ENCODE measurements at regions not wholly inside any gene's neighbourhood (a gene's known extent, or its start where the extent isn't known, plus 50 kb on each side); places are given as distances from the start of the nearest gene placed in this dataset.

- Histone ChIP-seq H3K4me2 (ENCODE audit: unreplicated experiment) (no peak overlapping the region), H3K4me3 (no peak overlapping the region), H3F3A (ENCODE audit: insufficient read depth) (no peaks in the 10 kb centered on the region), H3K79me2 (ENCODE audit: insufficient read depth) (no peaks in the 10 kb centered on the region), H3K9me2 (ENCODE audit: insufficient read depth) (no peaks in the 10 kb centered on the region), H4K20me1 (ENCODE audit: insufficient read depth) (no peaks in the 10 kb centered on the region), H3K27me3 (replicated peaks; ENCODE audit: insufficient read depth) (peaks cover 38% of the 10 kb centered on the region), H3K9me3 (ENCODE audit: low read depth) (no peaks in the 10 kb centered on the region), H3K27ac (no peak overlapping the region), H3K36me3 (ENCODE audit: low read depth) (no peaks in the 10 kb centered on the region), H3K4me1 (ENCODE audit: insufficient read depth) (no peaks in the 10 kb centered on the region), H2AFZ (no peak overlapping the region), H3K9ac (no peak overlapping the region)
- in situ Hi-C loops (cut with MboI): no loop called here
- 11 to 24% methylated on average over 4 of the region's 4 CpGs for WGBS, 2 experiments (ENCODE audit: low coverage in 1 of 2, low lambda C conversion rate in 2 of 2, missing lambda C conversion rate in 2 of 2)
- TF ChIP-seq EZH2 (IDR thresholded peaks at IDR 0.05; ENCODE audit: insufficient read depth, poor library complexity, severe bottlenecking): no peak
- no peak for TF ChIP-seq EZH2phosphoT487 (IDR thresholded peaks at IDR 0.05; ENCODE audit: insufficient read depth, low read depth)
- no peak for DNase-seq
Observed at GRCh38 chr4:129352480-129352879, 256.5 kb downstream of the C4orf33 start.

GRCh38 chr4:129353490-129353889, 257.5 kb downstream of the C4orf33 start:
- in situ Hi-C loops (cut with MboI): no loop called here
- no peak for DNase-seq
- peaks cover 38% of the 10 kb centered on the region for H3K27me3 ChIP-seq (replicated peaks; ENCODE audit: insufficient read depth)
- TF ChIP-seq EZH2phosphoT487 (IDR thresholded peaks at IDR 0.05; ENCODE audit: insufficient read depth, low read depth) (no peak), EZH2 (IDR thresholded peaks at IDR 0.05; ENCODE audit: insufficient read depth, poor library complexity, severe bottlenecking) (no peak)
- no peaks in the 10 kb centered on the region for H3K79me2 ChIP-seq (ENCODE audit: insufficient read depth)
- H3K9me3 ChIP-seq (ENCODE audit: low read depth): no peaks in the 10 kb centered on the region
- H3K9me2 ChIP-seq (ENCODE audit: insufficient read depth): no peaks in the 10 kb centered on the region
- H3K4me1 ChIP-seq (ENCODE audit: insufficient read depth): peaks cover 2% of the 10 kb centered on the region; the same call in 1 of the 2 replicates
- H3F3A ChIP-seq (ENCODE audit: insufficient read depth): no peaks in the 10 kb centered on the region; the same call in 1 of the 2 replicates
- H3K27ac ChIP-seq: no peak overlapping the region
- no peak overlapping the region for H3K4me3 ChIP-seq
- H3K9ac ChIP-seq: no peak overlapping the region
- WGBS, 2 experiments (ENCODE audit: low coverage in 1 of 2, low lambda C conversion rate in 2 of 2, missing lambda C conversion rate in 2 of 2): 25 to 30% methylated on average over 1 of the region's 1 CpG
- H4K20me1 ChIP-seq (ENCODE audit: insufficient read depth): no peaks in the 10 kb centered on the region
- no peak overlapping the region for H2AFZ ChIP-seq
- H3K4me2 ChIP-seq (ENCODE audit: unreplicated experiment): no peak overlapping the region
- no peaks in the 10 kb centered on the region for H3K36me3 ChIP-seq (ENCODE audit: low read depth)

GRCh38 chr4:129355031-129355430, 259.1 kb downstream of the C4orf33 start:
- DNase-seq: no peak
- 19 to 23% methylated on average over 3 of the region's 3 CpGs for WGBS, 2 experiments (ENCODE audit: low coverage in 1 of 2, low lambda C conversion rate in 2 of 2, missing lambda C conversion rate in 2 of 2)
- H3K9ac ChIP-seq: no peak overlapping the region
- no peaks in the 10 kb centered on the region; the same call in 1 of the 2 replicates for H3F3A ChIP-seq (ENCODE audit: insufficient read depth)
- no peaks in the 10 kb centered on the region for H3K36me3 ChIP-seq (ENCODE audit: low read depth)
- H3K4me3 ChIP-seq: no peak overlapping the region
- no peak overlapping the region for H3K4me2 ChIP-seq (ENCODE audit: unreplicated experiment)
- no peak overlapping the region for H2AFZ ChIP-seq
- in situ Hi-C loops (cut with MboI): no loop called here
- no peaks in the 10 kb centered on the region for H4K20me1 ChIP-seq (ENCODE audit: insufficient read depth)
- TF ChIP-seq EZH2 (IDR thresholded peaks at IDR 0.05; ENCODE audit: insufficient read depth, poor library complexity, severe bottlenecking): no peak
- no peak for TF ChIP-seq EZH2phosphoT487 (IDR thresholded peaks at IDR 0.05; ENCODE audit: insufficient read depth, low read depth)
- no peaks in the 10 kb centered on the region for H3K9me3 ChIP-seq (ENCODE audit: low read depth)
- H3K79me2 ChIP-seq (ENCODE audit: insufficient read depth): no peaks in the 10 kb centered on the region
- H3K9me2 ChIP-seq (ENCODE audit: insufficient read depth): no peaks in the 10 kb centered on the region
- no peak overlapping the region for H3K27ac ChIP-seq
- peaks cover 46% of the 10 kb centered on the region for H3K27me3 ChIP-seq (replicated peaks; ENCODE audit: insufficient read depth)
- peaks cover 7% of the 10 kb centered on the region; the same call in 1 of the 2 replicates for H3K4me1 ChIP-seq (ENCODE audit: insufficient read depth)

- peak; percentile 16 for DNase-seq
- Histone ChIP-seq H3K4me3 (no peak overlapping the region), H2AFZ (no peak overlapping the region), H3K36me3 (ENCODE audit: low read depth) (no peaks in the 10 kb centered on the region), H3K27me3 (replicated peaks; ENCODE audit: insufficient read depth) (peaks cover 43% of the 10 kb centered on the region), H3K4me1 (ENCODE audit: insufficient read depth) (peaks cover 7% of the 10 kb centered on the region; the same call in 1 of the 2 replicates), H3K27ac (no peak overlapping the region), H3F3A (ENCODE audit: insufficient read depth) (no peaks in the 10 kb centered on the region; the same call in 1 of the 2 replicates), H3K79me2 (ENCODE audit: insufficient read depth) (no peaks in the 10 kb centered on the region), H3K9me3 (ENCODE audit: low read depth) (no peaks in the 10 kb centered on the region), H3K9ac (no peak overlapping the region), H4K20me1 (ENCODE audit: insufficient read depth) (no peaks in the 10 kb centered on the region), H3K4me2 (ENCODE audit: unreplicated experiment) (no peak overlapping the region), H3K9me2 (ENCODE audit: insufficient read depth) (no peaks in the 10 kb centered on the region)
- TF ChIP-seq EZH2 (IDR thresholded peaks at IDR 0.05; ENCODE audit: insufficient read depth, poor library complexity, severe bottlenecking): no peak
- TF ChIP-seq EZH2phosphoT487 (IDR thresholded peaks at IDR 0.05; ENCODE audit: insufficient read depth, low read depth): no peak
- 35% methylated on average over 4 of the region's 4 CpGs for WGBS, 2 experiments (ENCODE audit: low coverage in 1 of 2, low lambda C conversion rate in 2 of 2, missing lambda C conversion rate in 2 of 2)
- in situ Hi-C loops (cut with MboI): no loop called here
Observed at GRCh38 chr4:129355516-129355915, 259.6 kb downstream of the C4orf33 start.

GRCh38 chr4:129358571-129358970, 262.6 kb downstream of the C4orf33 start:
- Histone ChIP-seq H2AFZ (no peak overlapping the region), H3K4me2 (ENCODE audit: unreplicated experiment) (no peak overlapping the region), H3K79me2 (ENCODE audit: insufficient read depth) (no peaks in the 10 kb centered on the region), H3F3A (ENCODE audit: insufficient read depth) (no peaks in the 10 kb centered on the region; the same call in 1 of the 2 replicates), H3K9me3 (ENCODE audit: low read depth) (no peaks in the 10 kb centered on the region), H3K9me2 (ENCODE audit: insufficient read depth) (no peaks in the 10 kb centered on the region), H3K27me3 (replicated peaks; ENCODE audit: insufficient read depth) (peaks cover 29% of the 10 kb centered on the region), H4K20me1 (ENCODE audit: insufficient read depth) (no peaks in the 10 kb centered on the region), H3K27ac (no peak overlapping the region), H3K4me3 (no peak overlapping the region), H3K4me1 (ENCODE audit: insufficient read depth) (peaks cover 7% of the 10 kb centered on the region; the same call in 1 of the 2 replicates), H3K9ac (no peak overlapping the region), H3K36me3 (ENCODE audit: low read depth) (no peaks in the 10 kb centered on the region)
- no peak for TF ChIP-seq EZH2 (IDR thresholded peaks at IDR 0.05; ENCODE audit: insufficient read depth, poor library complexity, severe bottlenecking)
- TF ChIP-seq EZH2phosphoT487 (IDR thresholded peaks at IDR 0.05; ENCODE audit: insufficient read depth, low read depth): no peak
- peak; percentile 39 for DNase-seq
- in situ Hi-C loops (cut with MboI): no loop called here

Data from GM23248 (cell line).